ENCODE measurements at regions not wholly inside any gene's neighbourhood (a gene's known extent, or its start where the extent isn't known, plus 50 kb on each side); places are given as distances from the start of the nearest gene placed in this dataset.

GRCh38 chr13:34241332-34241731 is 423.4 kb downstream of the RFC3 start:
- no peak for TF ChIP-seq CTCF (IDR thresholded peaks at IDR 0.05; ENCODE audit: insufficient read depth, low read length, poor library complexity, severe bottlenecking)
- Histone ChIP-seq H3K36me3 (ENCODE audit: control insufficient read depth, insufficient read depth, low read length) (no peaks in the 10 kb centered on the region), H3K27me3 (ENCODE audit: control insufficient read depth, insufficient read depth, low read length) (no peaks in the 10 kb centered on the region), H3K4me3 (ENCODE audit: low read depth, low read length) (no peak overlapping the region)
- no peak for DNase-seq (ENCODE audit: low read depth)

- Histone ChIP-seq H3K4me3 (ENCODE audit: low read depth, low read length) (no peak overlapping the region), H3K36me3 (ENCODE audit: control insufficient read depth, insufficient read depth, low read length) (no peaks in the 10 kb centered on the region), H3K27me3 (ENCODE audit: control insufficient read depth, insufficient read depth, low read length) (no peaks in the 10 kb centered on the region)
- TF ChIP-seq CTCF (IDR thresholded peaks at IDR 0.05; ENCODE audit: insufficient read depth, low read length, poor library complexity, severe bottlenecking): no peak
- DNase-seq (ENCODE audit: low read depth): no peak
These were observed 425.5 kb downstream of the RFC3 start for GRCh38 chr13:34243403-34243802.

GRCh38 chr13:34246511-34246910 is 428.6 kb downstream of the RFC3 start:
- no peak for TF ChIP-seq CTCF (IDR thresholded peaks at IDR 0.05; ENCODE audit: insufficient read depth, low read length, poor library complexity, severe bottlenecking)
- H3K36me3 ChIP-seq (ENCODE audit: control insufficient read depth, insufficient read depth, low read length): no peaks in the 10 kb centered on the region
- no peak for DNase-seq (ENCODE audit: low read depth)
- H3K27me3 ChIP-seq (ENCODE audit: control insufficient read depth, insufficient read depth, low read length): no peaks in the 10 kb centered on the region
- H3K4me3 ChIP-seq (ENCODE audit: low read depth, low read length): no peak overlapping the region

GRCh38 chr13:34247596-34247995 is 429.6 kb downstream of the RFC3 start:
- Histone ChIP-seq H3K27me3 (ENCODE audit: control insufficient read depth, insufficient read depth, low read length) (no peaks in the 10 kb centered on the region), H3K4me3 (ENCODE audit: low read depth, low read length) (no peak overlapping the region), H3K36me3 (ENCODE audit: control insufficient read depth, insufficient read depth, low read length) (no peaks in the 10 kb centered on the region)
- TF ChIP-seq CTCF (IDR thresholded peaks at IDR 0.05; ENCODE audit: insufficient read depth, low read length, poor library complexity, severe bottlenecking): no peak
- no peak for DNase-seq (ENCODE audit: low read depth)

GRCh38 chr13:34249546-34250039 is 431.6 kb downstream of the RFC3 start:
- no peak for TF ChIP-seq CTCF (IDR thresholded peaks at IDR 0.05; ENCODE audit: insufficient read depth, low read length, poor library complexity, severe bottlenecking)
- Histone ChIP-seq H3K36me3 (ENCODE audit: control insufficient read depth, insufficient read depth, low read length) (no peaks in the 10 kb centered on the region), H3K27me3 (ENCODE audit: control insufficient read depth, insufficient read depth, low read length) (no peaks in the 10 kb centered on the region), H3K4me3 (ENCODE audit: low read depth, low read length) (no peak overlapping the region)
- DNase-seq (ENCODE audit: low read depth): no peak

GRCh38 chr13:34250151-34250670 is 432.3 kb downstream of the RFC3 start:
- no peak overlapping the region for H3K4me3 ChIP-seq (ENCODE audit: low read depth, low read length)
- no peak for DNase-seq (ENCODE audit: low read depth)
- TF ChIP-seq CTCF (IDR thresholded peaks at IDR 0.05; ENCODE audit: insufficient read depth, low read length, poor library complexity, severe bottlenecking): no peak
- no peaks in the 10 kb centered on the region for H3K27me3 ChIP-seq (ENCODE audit: control insufficient read depth, insufficient read depth, low read length)
- no peaks in the 10 kb centered on the region for H3K36me3 ChIP-seq (ENCODE audit: control insufficient read depth, insufficient read depth, low read length)

Measured in kidney epithelial cell (primary cell).